ENCODE measurements at regions not wholly inside any gene's neighbourhood (a gene's known extent, or its start where the extent isn't known, plus 50 kb on each side); places are given as distances from the start of the nearest gene placed in this dataset.

DNA sequence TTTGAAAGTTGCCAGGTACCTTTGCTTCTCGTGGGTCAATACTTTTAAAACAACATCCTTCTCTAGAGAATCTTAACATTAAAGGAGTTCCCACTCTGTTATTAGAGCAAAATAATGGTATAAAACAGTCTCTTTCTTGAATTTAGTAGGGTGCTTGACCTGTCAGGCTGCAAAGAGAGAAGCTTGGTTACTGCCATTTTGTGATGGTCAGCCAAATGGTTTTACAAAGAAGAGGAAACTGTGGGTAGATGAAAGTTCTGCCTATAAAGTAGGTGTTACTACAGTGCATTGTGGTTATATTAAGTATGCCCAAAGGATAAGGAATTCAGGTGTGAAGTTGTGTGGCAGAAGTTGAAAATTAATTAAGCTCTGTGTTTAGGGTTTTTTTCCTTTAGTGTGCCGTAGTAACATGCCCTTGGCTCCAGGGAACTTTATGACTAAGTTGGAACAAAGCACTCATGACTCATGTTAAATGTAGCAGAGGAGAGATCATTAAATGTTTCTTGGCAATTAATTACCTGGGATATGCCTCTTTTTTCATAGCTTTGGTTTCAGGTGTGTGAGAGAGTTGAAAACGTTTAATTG, 354.0 kb upstream of the KITLG start:
- TF ChIP-seq TP53 (CRISPR knock-in tag; IDR thresholded peaks at IDR 0.05) (no peak), HOXB5 (CRISPR knock-in tag; IDR thresholded peaks at IDR 0.05) (no peak), POLR2A (IDR thresholded peaks at IDR 0.05; ENCODE audit: low read length) (no peak), HOXA7 (CRISPR knock-in tag; IDR thresholded peaks at IDR 0.05) (no peak), RAD21 (conservative IDR thresholded peaks at IDR 0.05 in 1 of 2, IDR thresholded peaks at IDR 0.05 in 1 of 2) (no peak), POLR2AphosphoS2 (conservative IDR thresholded peaks at IDR 0.05; ENCODE audit: low read length) (no peak)
- TF ChIP-seq, protein P1, sequence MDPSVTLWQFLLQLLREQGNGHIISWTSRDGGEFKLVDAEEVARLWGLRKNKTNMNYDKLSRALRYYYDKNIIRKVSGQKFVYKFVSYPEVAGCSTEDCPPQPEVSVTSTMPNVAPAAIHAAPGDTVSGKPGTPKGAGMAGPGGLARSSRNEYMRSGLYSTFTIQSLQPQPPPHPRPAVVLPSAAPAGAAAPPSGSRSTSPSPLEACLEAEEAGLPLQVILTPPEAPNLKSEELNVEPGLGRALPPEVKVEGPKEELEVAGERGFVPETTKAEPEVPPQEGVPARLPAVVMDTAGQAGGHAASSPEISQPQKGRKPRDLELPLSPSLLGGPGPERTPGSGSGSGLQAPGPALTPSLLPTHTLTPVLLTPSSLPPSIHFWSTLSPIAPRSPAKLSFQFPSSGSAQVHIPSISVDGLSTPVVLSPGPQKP (IDR thresholded peaks at IDR 0.05; ENCODE audit: low read depth, low read length), result no peak
- TF ChIP-seq, protein P2, sequence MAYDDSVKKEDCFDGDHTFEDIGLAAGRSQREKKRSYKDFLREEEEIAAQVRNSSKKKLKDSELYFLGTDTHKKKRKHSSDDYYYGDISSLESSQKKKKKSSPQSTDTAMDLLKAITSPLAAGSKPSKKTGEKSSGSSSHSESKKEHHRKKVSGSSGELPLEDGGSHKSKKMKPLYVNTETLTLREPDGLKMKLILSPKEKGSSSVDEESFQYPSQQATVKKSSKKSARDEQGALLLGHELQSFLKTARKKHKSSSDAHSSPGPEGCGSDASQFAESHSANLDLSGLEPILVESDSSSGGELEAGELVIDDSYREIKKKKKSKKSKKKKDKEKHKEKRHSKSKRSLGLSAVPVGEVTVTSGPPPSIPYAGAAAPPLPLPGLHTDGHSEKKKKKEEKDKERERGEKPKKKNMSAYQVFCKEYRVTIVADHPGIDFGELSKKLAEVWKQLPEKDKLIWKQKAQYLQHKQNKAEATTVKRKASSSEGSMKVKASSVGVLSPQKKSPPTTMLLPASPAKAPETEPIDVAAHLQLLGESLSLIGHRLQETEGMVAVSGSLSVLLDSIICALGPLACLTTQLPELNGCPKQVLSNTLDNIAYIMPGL (CRISPR knock-in tag; IDR thresholded peaks at IDR 0.05; ENCODE audit: borderline replicate concordance), result no peak
- TF ChIP-seq, protein P3, sequence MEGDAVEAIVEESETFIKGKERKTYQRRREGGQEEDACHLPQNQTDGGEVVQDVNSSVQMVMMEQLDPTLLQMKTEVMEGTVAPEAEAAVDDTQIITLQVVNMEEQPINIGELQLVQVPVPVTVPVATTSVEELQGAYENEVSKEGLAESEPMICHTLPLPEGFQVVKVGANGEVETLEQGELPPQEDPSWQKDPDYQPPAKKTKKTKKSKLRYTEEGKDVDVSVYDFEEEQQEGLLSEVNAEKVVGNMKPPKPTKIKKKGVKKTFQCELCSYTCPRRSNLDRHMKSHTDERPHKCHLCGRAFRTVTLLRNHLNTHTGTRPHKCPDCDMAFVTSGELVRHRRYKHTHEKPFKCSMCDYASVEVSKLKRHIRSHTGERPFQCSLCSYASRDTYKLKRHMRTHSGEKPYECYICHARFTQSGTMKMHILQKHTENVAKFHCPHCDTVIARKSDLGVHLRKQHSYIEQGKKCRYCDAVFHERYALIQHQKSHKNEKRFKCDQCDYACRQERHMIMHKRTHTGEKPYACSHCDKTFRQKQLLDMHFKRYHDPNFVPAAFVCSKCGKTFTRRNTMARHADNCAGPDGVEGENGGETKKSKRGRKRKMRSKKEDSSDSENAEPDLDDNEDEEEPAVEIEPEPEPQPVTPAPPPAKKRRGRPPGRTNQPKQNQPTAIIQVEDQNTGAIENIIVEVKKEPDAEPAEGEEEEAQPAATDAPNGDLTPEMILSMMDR (IDR thresholded peaks at IDR 0.05), result no peak
